Stimulated activated CD4-positive, alpha-beta T cell treated with anti-CD3 and anti-CD28 coated beads, Interleukin-12 subunit alpha, Interleukin-12 subunit beta, amount 100 ng/mL, for 4 hours (primary cell): ENCODE measurements at regions not wholly inside any gene's neighbourhood (a gene's known extent, or its start where the extent isn't known, plus 50 kb on each side); places are given as distances from the start of the nearest gene placed in this dataset.

Experiments
- DNase-seq: peaks from one replicate; pipeline ENCODE4 v3.0.0-alpha.2; 2020

- DNase-seq, result no peak
Observed at GRCh38 chr1:8267307-8267706, 50.6 kb upstream of the SLC45A1 start.

GRCh38 chr1:8266436-8267165, 51.3 kb upstream of the SLC45A1 start:
- DNase-seq, result no peak

DNA sequence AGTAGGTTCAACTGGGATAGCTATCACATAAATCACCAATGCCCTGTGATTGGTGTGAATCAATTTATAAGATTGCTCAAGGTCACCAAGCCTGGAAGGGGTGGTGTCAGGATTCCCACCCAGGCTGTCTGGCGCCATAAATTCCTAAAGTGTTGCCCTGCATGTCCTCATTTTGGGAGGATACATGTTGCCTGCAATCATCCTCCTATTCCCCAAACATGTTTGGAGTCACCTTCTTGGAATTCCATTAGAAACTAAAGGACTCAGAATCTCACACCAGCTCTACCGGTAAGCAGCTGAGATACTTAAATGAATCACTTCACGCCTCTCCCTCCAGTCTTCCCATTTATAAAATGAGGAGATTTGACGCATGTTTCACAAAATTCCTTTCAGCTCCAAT, 54.1 kb upstream of the SLC45A1 start:
- no peak for DNase-seq

DNA sequence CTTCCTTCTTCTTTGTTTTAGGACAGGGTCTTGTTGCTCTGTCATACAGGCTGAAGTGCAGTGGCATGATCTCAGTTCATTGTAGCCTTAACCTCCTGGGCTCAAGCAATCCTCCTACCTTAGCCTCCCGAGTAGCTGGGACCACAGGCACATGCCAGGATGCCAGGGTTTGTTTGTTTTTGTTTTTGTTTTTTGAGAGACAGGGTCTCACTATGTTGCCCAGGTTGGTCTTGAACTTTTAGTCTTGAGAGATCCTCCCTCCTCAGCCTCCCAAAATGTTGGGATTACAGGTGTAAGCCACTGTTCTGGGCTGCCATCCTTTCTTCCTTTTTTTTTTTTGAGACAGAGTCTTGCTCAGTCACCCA, 56.5 kb upstream of the SLC45A1 start:
- DNase-seq, result no peak

DNA sequence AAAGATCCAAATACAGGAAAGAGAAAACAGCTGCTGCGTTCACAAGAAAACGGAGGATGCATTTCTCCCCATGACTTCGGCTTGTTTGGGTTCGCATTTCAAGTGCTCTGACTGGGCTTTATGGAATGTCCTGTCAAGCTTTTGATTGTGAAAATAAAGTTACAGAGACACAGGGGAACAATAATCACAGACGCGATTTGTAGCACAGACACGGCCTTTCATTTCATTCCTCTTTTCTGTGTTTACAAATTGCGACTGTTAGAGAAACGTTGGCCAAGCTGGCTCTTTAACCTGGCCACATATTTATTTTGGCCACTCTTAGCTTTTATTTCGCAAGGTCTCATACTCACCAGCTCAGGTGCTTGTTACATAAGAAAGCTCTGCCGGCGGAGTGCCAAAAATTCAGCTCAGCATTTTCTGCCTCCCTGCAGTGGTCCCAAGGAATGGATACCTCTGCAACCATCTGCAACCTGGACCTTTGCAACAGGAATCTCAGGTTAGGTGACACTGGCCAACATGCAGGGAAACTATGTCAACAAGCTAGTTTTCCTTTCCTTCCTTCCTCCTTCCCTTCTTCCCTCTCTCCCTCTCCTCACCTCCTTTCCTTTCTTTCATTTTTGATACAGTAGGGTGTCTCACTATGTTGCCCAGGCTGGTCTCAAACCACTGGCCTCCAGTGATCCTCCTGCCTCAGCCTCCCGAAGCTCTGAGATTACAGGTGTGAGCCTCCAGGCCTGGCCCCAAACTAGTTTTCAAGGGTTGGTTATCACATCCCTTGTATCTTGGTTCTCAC, 58.2 kb upstream of the SLC45A1 start:
- no peak for DNase-seq

DNA sequence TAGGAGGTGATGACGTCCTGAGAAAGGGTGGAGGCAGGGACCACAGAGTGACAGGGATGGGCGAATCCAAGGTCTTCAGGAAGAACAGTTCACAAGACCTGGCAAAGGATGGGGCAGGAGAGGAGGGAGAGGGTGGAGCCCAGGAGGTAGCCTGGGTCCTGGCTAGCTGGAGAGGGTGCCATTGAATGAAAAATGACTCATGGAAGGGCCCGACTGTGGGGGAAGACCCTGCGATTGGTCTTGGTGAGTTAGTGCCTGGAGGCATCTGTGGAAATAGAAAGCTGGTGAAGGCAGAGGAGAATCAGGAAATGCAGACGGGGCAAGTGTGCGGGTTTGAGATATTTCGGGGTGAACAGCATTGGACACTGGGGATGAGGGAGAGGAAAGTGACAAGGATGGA, 60.3 kb upstream of the SLC45A1 start:
- no peak for DNase-seq

GRCh38 chr1:8256321-8256720, 61.6 kb upstream of the SLC45A1 start:
- no peak for DNase-seq

- DNase-seq, result no peak
Observed at GRCh38 chr1:8255712-8256111, 62.2 kb upstream of the SLC45A1 start.

- DNase-seq, result no peak
Observed at GRCh38 chr1:8252266-8252951, 65.5 kb upstream of the SLC45A1 start.

DNA sequence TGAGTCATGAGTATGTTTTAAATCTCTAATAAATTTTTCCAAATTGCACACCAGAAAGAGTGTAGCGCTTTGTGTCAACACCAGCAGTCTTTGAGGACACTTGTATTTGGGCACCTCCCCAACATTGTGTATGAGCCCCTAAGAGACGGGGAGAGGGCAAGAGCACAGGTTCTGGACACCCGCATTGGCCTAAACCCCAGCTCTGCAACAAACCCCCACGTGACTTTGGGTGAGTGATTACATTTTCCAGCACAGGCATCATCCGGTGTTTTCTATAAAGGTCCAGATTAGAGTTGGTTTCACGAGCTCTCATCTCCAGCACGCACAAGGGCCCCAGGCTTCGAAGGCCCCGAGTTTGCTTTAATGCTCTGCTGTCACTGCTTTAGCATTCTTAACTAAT, 66.3 kb upstream of the SLC45A1 start:
- DNase-seq, result no peak

DNA sequence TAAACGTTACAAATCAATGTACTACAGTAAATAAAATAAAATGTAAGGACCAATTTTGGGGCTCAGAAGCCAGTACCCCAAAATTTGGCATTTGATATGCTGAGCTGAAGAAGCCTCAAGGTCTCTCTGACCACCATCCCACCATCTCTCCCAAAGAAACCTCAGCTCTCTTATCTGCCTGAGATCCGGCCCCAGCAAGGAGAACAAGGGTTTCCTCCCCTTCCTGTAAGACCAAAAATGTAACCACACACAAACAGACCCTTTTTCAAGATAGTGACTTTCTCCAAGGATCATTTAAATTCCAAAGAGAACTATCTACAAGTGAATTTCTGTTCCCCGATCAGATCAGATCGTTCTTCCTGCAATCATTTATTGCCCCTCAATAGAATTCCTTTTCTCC, 68.1 kb upstream of the SLC45A1 start:
- no peak for DNase-seq

GRCh38 chr1:8247811-8248436, 70.0 kb upstream of the SLC45A1 start:
- no peak for DNase-seq

GRCh38 chr1:8244304-8244703, 73.6 kb upstream of the SLC45A1 start:
- no peak for DNase-seq

- no peak for DNase-seq
Observed at GRCh38 chr1:8242498-8242897, 75.4 kb upstream of the SLC45A1 start.

GRCh38 chr1:8241417-8242014, 76.4 kb upstream of the SLC45A1 start:
- no peak for DNase-seq

DNA sequence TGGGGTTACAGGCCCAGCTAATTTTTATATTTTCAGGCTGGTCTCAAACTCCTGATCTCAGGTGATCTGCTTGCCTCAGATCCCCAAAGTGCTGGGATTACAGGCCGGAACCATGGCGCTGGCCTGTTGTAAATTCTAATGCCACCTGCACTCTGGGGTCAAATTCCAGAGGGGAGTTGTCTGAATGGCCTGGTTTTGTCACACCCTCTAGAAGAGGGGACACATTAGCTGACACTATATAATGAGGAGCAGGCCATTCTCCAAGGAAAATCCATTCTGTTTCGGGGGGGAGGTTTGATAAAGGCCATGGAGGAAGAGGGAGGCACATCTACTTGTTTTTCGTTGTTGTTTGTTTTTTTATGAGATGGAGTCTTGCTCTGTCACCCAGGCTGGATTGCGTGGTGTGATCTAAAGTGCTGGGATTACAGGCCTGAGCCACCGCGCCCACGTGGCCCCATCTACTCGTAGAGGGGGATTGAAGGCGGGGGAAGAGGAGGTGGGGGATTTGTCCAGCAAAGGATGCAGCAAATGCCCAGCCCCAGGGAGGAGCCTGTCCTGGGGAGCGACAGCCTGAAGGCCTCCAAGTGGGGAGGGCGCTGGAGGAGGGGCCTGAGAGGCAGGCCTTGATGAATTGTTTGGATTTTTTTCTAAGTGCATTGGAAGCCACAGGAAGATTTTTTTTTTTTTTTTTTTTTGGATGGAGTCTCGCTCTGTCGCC, 78.4 kb upstream of the SLC45A1 start:
- DNase-seq, result no peak

DNA sequence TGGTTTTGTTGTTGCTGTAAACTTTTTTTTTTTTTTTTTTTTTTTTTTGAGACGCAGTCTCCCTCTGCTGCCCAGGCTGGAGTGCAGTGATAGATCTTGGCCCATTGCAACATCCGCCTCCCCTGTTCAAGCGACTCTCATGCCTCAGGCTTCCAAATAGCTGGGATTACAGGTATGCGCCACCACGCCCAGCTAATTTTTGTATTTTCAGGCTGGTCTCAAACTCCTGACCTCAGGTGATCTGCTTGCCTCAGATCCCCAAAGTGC, 78.9 kb upstream of the SLC45A1 start:
- no peak for DNase-seq

DNA sequence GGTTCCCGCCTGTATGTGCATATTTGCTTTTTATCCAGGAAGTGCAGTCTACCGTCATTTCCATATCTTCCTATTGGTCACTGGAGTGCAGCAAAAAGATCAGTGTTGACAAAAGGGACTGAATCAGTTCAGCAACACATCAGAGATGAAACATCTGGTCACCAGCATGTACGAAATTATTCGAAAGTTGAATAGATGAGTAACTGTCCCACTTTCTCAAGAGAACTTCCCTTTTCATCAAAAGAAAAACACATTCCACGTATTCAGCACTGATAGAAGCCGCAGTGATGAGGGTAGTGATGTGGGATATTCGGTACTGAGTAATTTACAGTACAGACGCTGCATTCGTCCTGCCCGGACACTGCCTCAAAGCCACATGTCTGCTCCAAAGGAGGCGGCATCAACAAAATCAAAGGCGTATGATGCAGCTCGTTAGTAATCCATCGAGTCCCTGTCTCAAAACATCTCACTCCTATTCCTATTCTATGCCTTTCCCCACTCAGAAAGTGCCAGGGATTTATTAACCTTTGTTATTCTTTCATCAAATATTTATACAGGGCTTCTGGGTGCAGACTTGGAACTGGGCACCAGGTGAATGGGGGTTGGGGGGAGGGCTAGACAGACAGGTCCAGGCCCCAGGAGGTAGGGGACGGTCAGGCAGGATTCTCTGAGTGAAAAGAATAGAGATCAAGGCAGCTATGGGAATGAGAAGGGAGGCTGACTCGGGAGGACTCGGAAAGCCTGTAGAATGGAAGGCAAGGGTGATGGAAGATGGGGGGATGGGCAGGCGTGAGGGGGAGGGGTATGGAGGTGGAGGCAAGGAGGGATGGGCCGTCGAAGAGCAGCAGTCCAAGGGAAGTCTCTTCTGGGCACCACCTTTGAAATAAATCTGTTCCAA, 79.5 kb upstream of the SLC45A1 start:
- no peak for DNase-seq

DNA sequence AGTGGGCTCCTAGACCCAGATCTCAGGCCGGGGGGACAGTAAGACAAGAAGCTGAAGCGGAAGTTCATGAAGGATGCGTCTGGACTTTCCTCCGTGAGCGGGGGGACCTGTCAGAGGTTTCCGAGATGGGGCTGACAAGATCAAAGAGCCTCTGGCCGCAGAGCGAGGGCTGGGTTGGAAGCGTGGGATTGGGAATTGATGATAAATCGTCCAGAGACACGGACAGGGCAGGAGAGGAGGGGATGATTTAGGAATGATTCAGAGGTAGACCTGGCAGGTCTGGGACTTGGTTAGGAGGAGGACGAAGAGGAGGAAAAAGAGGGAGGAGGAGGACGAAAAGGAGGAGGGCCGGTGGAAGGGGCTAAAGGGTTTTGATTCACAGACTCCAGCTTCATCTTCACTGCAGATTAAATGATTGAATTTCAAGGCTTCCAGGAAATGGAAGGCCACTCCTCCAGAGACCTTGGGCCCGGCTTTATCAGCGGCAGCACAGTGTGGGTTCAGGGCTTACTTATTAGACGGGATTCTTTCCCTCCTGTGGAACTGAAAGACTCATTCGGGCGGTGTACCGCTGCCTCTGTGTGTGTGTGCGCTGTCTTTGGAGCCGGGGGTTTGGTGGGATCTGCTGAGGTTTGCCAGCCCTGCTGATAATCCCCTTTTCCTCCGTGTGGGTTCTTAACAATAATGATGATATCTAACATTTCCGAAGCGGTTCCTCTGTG, 85.7 kb upstream of the SLC45A1 start:
- DNase-seq, result no peak

- no peak for DNase-seq
Observed at GRCh38 chr1:8230292-8230621, 87.7 kb upstream of the SLC45A1 start.

DNA sequence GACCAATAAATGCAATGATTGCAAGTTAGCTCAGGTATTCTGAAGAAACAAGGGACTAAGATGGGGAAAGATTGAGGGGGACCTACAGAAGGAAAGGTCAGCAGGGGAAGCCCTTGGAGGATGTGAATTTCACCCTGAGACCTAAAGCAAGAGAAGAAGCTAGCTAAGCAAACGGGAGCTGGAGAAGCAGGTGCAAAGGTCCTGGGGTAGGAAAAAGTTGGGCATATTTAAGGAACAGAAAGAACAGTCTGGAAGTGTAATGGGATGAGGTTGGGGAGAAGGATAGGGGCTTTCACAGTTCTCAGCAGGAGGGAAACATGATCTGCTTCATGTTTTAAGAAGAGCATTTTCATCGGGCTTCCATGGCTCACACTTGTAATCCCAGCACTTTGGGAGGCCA, 89.7 kb upstream of the SLC45A1 start:
- DNase-seq, result no peak
